HEK293 (cell line): ENCODE measurements at regions not wholly inside any gene's neighbourhood (a gene's known extent, or its start where the extent isn't known, plus 50 kb on each side); places are given as distances from the start of the nearest gene placed in this dataset.

Experiments used
- CTCF ChIA-PET: fragments of 350-600 bp; formaldehyde crosslinking; extraction: SDS; loops from one replicate; lab custom pipeline; 2021; ENCODE audit warnings: antibody characterized with exemption; lab: Yijun Ruan, JAX
- POLR2A ChIA-PET: fragments of 300-600 bp; formaldehyde crosslinking; extraction: SDS; loops from one replicate; lab custom pipeline; 2020; ENCODE audit warnings: antibody characterized with exemption, inconsistent platforms; lab: Yijun Ruan, JAX
- H3K27ac ChIP-seq: fragments of 200-500 bp; sonication (Bioruptor generic); 2 replicates; pipeline ENCODE4 v1.5.1; 2014; ENCODE audit warnings: low read depth, low read length, control low read depth, inconsistent platforms; ENCODE audit errors: extremely low read depth
- H3K36me3 ChIP-seq, 2 experiments: fragments of 200-500 bp in 1 of 2; sonication (Bioruptor generic) in 1 of 2; 1 replicate in 1 of 2; 2 replicates in 1 of 2; pipeline ENCODE4 v1.5.1; 2014 to 2017; ENCODE audit warnings: inconsistent platforms in 2 of 2, low read length in 2 of 2; ENCODE audit not compliant: control insufficient read depth in 2 of 2, insufficient read depth in 1 of 2
- H3K4me1 ChIP-seq: fragments of 200-500 bp; sonication (Bioruptor generic); 2 replicates; pipeline ENCODE4 v1.5.1; 2014; ENCODE audit warnings: mild to moderate bottlenecking, low read length, inconsistent platforms; ENCODE audit not compliant: control insufficient read depth, insufficient read depth
- H3K4me3 ChIP-seq: 2 replicates; pipeline ENCODE4 v1.5.1; 2011; ENCODE audit warnings: low read depth, mild to moderate bottlenecking, control low read depth, low read length, moderate library complexity
- H3K9me3 ChIP-seq: fragments of 200-500 bp; sonication (Bioruptor generic); 2 replicates; pipeline ENCODE4 v1.5.1; 2014; ENCODE audit warnings: low read depth, low read length, inconsistent platforms; ENCODE audit not compliant: control insufficient read depth, insufficient read depth
- GFI1B ChIP-seq: fragments of 450-650 bp; formaldehyde crosslinking; IDR thresholded peaks from 2 replicates; pipeline ENCODE4 v1.5.1; 2016; ENCODE audit warnings: missing biosample characterization, missing genetic modification characterization
- KLF8 ChIP-seq: fragments of 450-650 bp; formaldehyde crosslinking; IDR thresholded peaks from 2 replicates; pipeline ENCODE4 v1.5.1; 2016; ENCODE audit warnings: missing biosample characterization, missing genetic modification characterization
- SP2 ChIP-seq: fragments of 450-650 bp; formaldehyde crosslinking; IDR thresholded peaks from 2 replicates; pipeline ENCODE4 v1.5.1; 2016; ENCODE audit warnings: missing biosample characterization, missing genetic modification characterization
- SP7 ChIP-seq: fragments of 450-650 bp; formaldehyde crosslinking; IDR thresholded peaks from 2 replicates; pipeline ENCODE4 v1.5.1; 2016; ENCODE audit warnings: missing biosample characterization, missing genetic modification characterization
- ZBTB49 ChIP-seq: fragments of 450-650 bp; formaldehyde crosslinking; IDR thresholded peaks from 2 replicates; pipeline ENCODE4 v1.5.1; 2016; ENCODE audit warnings: missing biosample characterization, missing genetic modification characterization, low read depth
- ZBTB8A ChIP-seq: fragments of 450-650 bp; formaldehyde crosslinking; IDR thresholded peaks from 2 replicates; pipeline ENCODE4 v1.5.1; 2016; ENCODE audit warnings: missing biosample characterization, missing genetic modification characterization
- ZNF2 ChIP-seq: fragments of 450-650 bp; formaldehyde crosslinking; IDR thresholded peaks from 2 replicates; pipeline ENCODE4 v1.5.1; 2016; ENCODE audit warnings: missing biosample characterization, missing genetic modification characterization
- ZNF214 ChIP-seq: fragments of 450-650 bp; formaldehyde crosslinking; IDR thresholded peaks from 2 replicates; pipeline ENCODE4 v1.5.1; 2017; ENCODE audit warnings: missing biosample characterization, mild to moderate bottlenecking, missing genetic modification characterization, borderline replicate concordance
- ZNF221 ChIP-seq: fragments of 450-650 bp; formaldehyde crosslinking; IDR thresholded peaks from 2 replicates; pipeline ENCODE4 v1.5.1; 2017; ENCODE audit warnings: missing biosample characterization, missing genetic modification characterization, borderline replicate concordance
- ZNF223 ChIP-seq: fragments of 450-650 bp; formaldehyde crosslinking; IDR thresholded peaks from 2 replicates; pipeline ENCODE4 v1.5.1; 2016; ENCODE audit warnings: missing biosample characterization, missing genetic modification characterization
- ZNF311 ChIP-seq: fragments of 450-650 bp; formaldehyde crosslinking; IDR thresholded peaks from 2 replicates; pipeline ENCODE4 v1.5.1; 2017; ENCODE audit warnings: missing biosample characterization, missing genetic modification characterization, borderline replicate concordance
- ZNF37A ChIP-seq: fragments of 450-650 bp; IDR thresholded peaks from 2 replicates; pipeline ENCODE4 v1.5.1; 2018; ENCODE audit warnings: missing biosample characterization, missing genetic modification characterization
- ZNF398 ChIP-seq: fragments of 450-650 bp; formaldehyde crosslinking; IDR thresholded peaks from 2 replicates; pipeline ENCODE4 v1.5.1; 2017; ENCODE audit warnings: missing biosample characterization, missing genetic modification characterization
- ZNF426 ChIP-seq: fragments of 450-650 bp; formaldehyde crosslinking; IDR thresholded peaks from 2 replicates; pipeline ENCODE4 v1.5.1; 2017; ENCODE audit warnings: missing biosample characterization, missing genetic modification characterization, mild to moderate bottlenecking, inconsistent platforms, moderate library complexity
- ZNF433 ChIP-seq: fragments of 450-650 bp; formaldehyde crosslinking; IDR thresholded peaks from 2 replicates; pipeline ENCODE4 v1.5.1; 2016; ENCODE audit warnings: missing biosample characterization, missing genetic modification characterization, low read depth
- ZNF473 ChIP-seq: fragments of 450-650 bp; formaldehyde crosslinking; IDR thresholded peaks from 2 replicates; pipeline ENCODE4 v1.5.1; 2017; ENCODE audit warnings: missing biosample characterization, missing genetic modification characterization
- ZNF501 ChIP-seq: fragments of 450-650 bp; formaldehyde crosslinking; IDR thresholded peaks from 2 replicates; pipeline ENCODE4 v1.5.1; 2016; ENCODE audit warnings: missing biosample characterization, missing genetic modification characterization
- ZNF513 ChIP-seq: fragments of 450-650 bp; IDR thresholded peaks from 2 replicates; pipeline ENCODE4 v1.5.1; 2018; ENCODE audit warnings: missing biosample characterization, missing genetic modification characterization
- ZNF530 ChIP-seq: fragments of 450-650 bp; formaldehyde crosslinking; IDR thresholded peaks from 2 replicates; pipeline ENCODE4 v1.5.1; 2016; ENCODE audit warnings: low read depth, missing biosample characterization, missing genetic modification characterization
- ZNF677 ChIP-seq: fragments of 450-650 bp; IDR thresholded peaks from 2 replicates; pipeline ENCODE4 v1.5.0; 2018; ENCODE audit warnings: missing biosample characterization, mild to moderate bottlenecking, missing genetic modification characterization, moderate library complexity
- ZNF704 ChIP-seq: fragments of 450-650 bp; formaldehyde crosslinking; IDR thresholded peaks from 2 replicates; pipeline ENCODE4 v1.5.1; 2016; ENCODE audit warnings: missing biosample characterization, missing genetic modification characterization
- ZNF791 ChIP-seq: fragments of 450-650 bp; formaldehyde crosslinking; IDR thresholded peaks from 2 replicates; pipeline ENCODE4 v1.5.1; 2016; ENCODE audit warnings: missing biosample characterization, missing genetic modification characterization
- ZXDB ChIP-seq: fragments of 450-650 bp; formaldehyde crosslinking; IDR thresholded peaks from 2 replicates; pipeline ENCODE4 v1.5.1; 2016; ENCODE audit warnings: missing biosample characterization, missing genetic modification characterization

- TF ChIP-seq ZXDB (tag by site-specific recombination) (no peak), ZNF677 (tag by site-specific recombination) (no peak), ZNF513 (tag by site-specific recombination) (no peak), ZBTB8A (tag by site-specific recombination) (no peak)
Measured at GRCh38 chr9:8232726-8233125, 433.1 kb upstream of the DMAC1 start (continued).

- H3K4me1 ChIP-seq: no peaks in the 10 kb centered on the region
- no peak for TF ChIP-seq ZNF704 (tag by site-specific recombination)
- no peak for TF ChIP-seq ZBTB49
- no peak for TF ChIP-seq ZNF501 (tag by site-specific recombination)
- no peak for TF ChIP-seq ZNF530 (tag by site-specific recombination)
- TF ChIP-seq ZNF791 (tag by site-specific recombination): no peak
- no peak for TF ChIP-seq ZNF2 (tag by site-specific recombination)
- no peak for TF ChIP-seq ZNF223 (tag by site-specific recombination)
- no peak for TF ChIP-seq SP2 (tag by site-specific recombination)
- TF ChIP-seq ZNF426 (tag by site-specific recombination): no peak
- TF ChIP-seq ZNF221 (tag by site-specific recombination): no peak
- TF ChIP-seq ZNF473 (tag by site-specific recombination): no peak
- no peak for TF ChIP-seq ZNF37A (tag by site-specific recombination)
- TF ChIP-seq ZNF311: no peak
- no peak for TF ChIP-seq ZBTB8A (tag by site-specific recombination)
- TF ChIP-seq KLF8: no peak
- no peak for TF ChIP-seq ZNF214
- TF ChIP-seq SP7 (tag by site-specific recombination): no peak
- CTCF ChIA-PET: no interaction called here
Measured at GRCh38 chr9:8229226-8229625, 429.6 kb upstream of the DMAC1 start.

GRCh38 chr9:8224381-8224801 is 424.8 kb upstream of the DMAC1 start:
- Histone ChIP-seq H3K4me3 (no peak overlapping the region), H3K9me3 (no peaks in the 10 kb centered on the region), H3K27ac (no peak overlapping the region), H3K4me1 (no peaks in the 10 kb centered on the region), H3K36me3 (no peaks in the 10 kb centered on the region)
- POLR2A ChIA-PET: no interaction called here
- TF ChIP-seq ZNF398 (tag by site-specific recombination) (no peak), ZNF433 (no peak), GFI1B (tag by site-specific recombination) (no peak)
- CTCF ChIA-PET: interaction anchor here (0.6 kb wide), 1 partner anchor 171 kb away, joined by 3 read pairs; no protein-coding TSS in a partner anchor

More at GRCh38 chr9:8229226-8229625, 429.6 kb upstream of the DMAC1 start:
- Histone ChIP-seq H3K27ac (no peak overlapping the region), H3K4me3 (no peak overlapping the region), H3K9me3 (no peaks in the 10 kb centered on the region), H3K36me3 (no peaks in the 10 kb centered on the region)
- POLR2A ChIA-PET: interaction anchor here (0.6 kb wide), 1 partner anchor 677 kb away, joined by 3 read pairs; no protein-coding TSS in a partner anchor
